Spinal cord (tissue), 9 donors: ENCODE measurements at regions not wholly inside any gene's neighbourhood (a gene's known extent, or its start where the extent isn't known, plus 50 kb on each side); places are given as distances from the start of the nearest gene placed in this dataset.
"Not testable (repeated sequence)": the region's sequence is repeated elsewhere in the genome, so short reads cannot be mapped to it uniquely, and the experiment has no call there.

ENCODE experiments used
- DNase-seq, 6 donors: peaks; one replicate each; pipeline versions ENCODE4 v3.0.0 to v3.0.0-alpha.2; 2013 to 2015; ENCODE audit warnings: low spot score in 6 of 6, low read depth in 4 of 6
- H3K27ac ChIP-seq: one replicate; pipeline ENCODE4 v1.5.1; 2013; ENCODE audit warnings: low read depth, low read length, control low read depth
- H3K27me3 ChIP-seq: one replicate; pipeline ENCODE4 v1.6.1; 2013; ENCODE audit warnings: low read length; ENCODE audit not compliant: control insufficient read depth, insufficient read depth
- H3K36me3 ChIP-seq: one replicate; pipeline ENCODE4 v1.6.1; 2013; ENCODE audit warnings: low read length; ENCODE audit not compliant: control insufficient read depth, insufficient read depth
- H3K4me1 ChIP-seq: one replicate; pipeline ENCODE4 v1.6.1; 2013; ENCODE audit warnings: low read length; ENCODE audit not compliant: control insufficient read depth, insufficient read depth
- H3K4me3 ChIP-seq: one replicate; pipeline ENCODE4 v1.5.1; 2013; ENCODE audit warnings: low read depth, low read length, control low read depth
- H3K9me3 ChIP-seq: one replicate; pipeline ENCODE4 v1.6.1; 2013; ENCODE audit warnings: low read length; ENCODE audit not compliant: control insufficient read depth, insufficient read depth
- WGBS: methylation state at CpG from one replicate; pipeline ENCODE4 v1.1.5; 2013; ENCODE audit warnings: missing lambda C conversion rate; ENCODE audit not compliant: insufficient coverage; 5-methylcytosine and 5-hydroxymethylcytosine counted together
- donor health status: healthy.

DNA sequence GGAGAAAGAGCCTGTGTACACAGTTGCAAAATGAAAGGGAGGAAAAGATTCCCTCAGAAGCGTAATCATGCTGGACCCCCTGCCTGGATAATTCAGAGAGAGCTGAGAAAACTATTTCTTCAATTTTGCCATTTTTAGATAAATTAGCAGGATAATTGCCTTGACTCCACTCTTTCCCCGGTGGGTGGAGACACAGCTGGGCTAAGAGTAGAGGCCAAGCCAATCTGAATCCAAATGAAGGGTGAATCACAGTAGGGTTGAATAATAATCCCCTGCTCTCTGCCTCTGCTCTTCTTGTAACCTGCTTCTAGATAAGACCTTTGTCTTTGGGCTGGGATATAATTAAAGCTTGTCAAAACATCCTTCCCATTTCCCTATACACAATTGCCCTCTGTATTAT is 150.1 kb downstream of the CAPZA3 start:
- Histone ChIP-seq H3K27ac (no peak overlapping the region), H3K4me1 (no peaks in the 10 kb centered on the region)
- WGBS, result 60% methylated on average over 1 of the region's 2 CpGs

GRCh38 chr12:18890621-18891020 is 152.7 kb downstream of the CAPZA3 start:
- not testable (repeated sequence) for H3K27me3 ChIP-seq, H3K27ac ChIP-seq, H3K36me3 ChIP-seq, H3K9me3 ChIP-seq, H3K4me1 ChIP-seq, DNase-seq, H3K4me3 ChIP-seq
- no CpG with 5 or more reads among the region's 3 CpGs for WGBS

More for the DNA sequence above, 150.1 kb downstream of the CAPZA3 start:
- DNase-seq, result peak in 2 of 6 donors; percentile 40 to 71
- Histone ChIP-seq H3K4me3 (no peak overlapping the region), H3K27me3 (no peaks in the 10 kb centered on the region), H3K36me3 (no peaks in the 10 kb centered on the region), H3K9me3 (no peaks in the 10 kb centered on the region)

- Histone ChIP-seq H3K4me1 (peaks cover 2% of the 10 kb centered on the region), H3K4me3 (no peak overlapping the region), H3K27me3 (no peaks in the 10 kb centered on the region), H3K36me3 (no peaks in the 10 kb centered on the region), H3K9me3 (no peaks in the 10 kb centered on the region), H3K27ac (no peak overlapping the region)
- no peak for DNase-seq
- WGBS, result 95% methylated on average over 9 of the region's 9 CpGs
Observed at GRCh38 chr12:18895540-18895939, 157.6 kb downstream of the CAPZA3 start.

DNA sequence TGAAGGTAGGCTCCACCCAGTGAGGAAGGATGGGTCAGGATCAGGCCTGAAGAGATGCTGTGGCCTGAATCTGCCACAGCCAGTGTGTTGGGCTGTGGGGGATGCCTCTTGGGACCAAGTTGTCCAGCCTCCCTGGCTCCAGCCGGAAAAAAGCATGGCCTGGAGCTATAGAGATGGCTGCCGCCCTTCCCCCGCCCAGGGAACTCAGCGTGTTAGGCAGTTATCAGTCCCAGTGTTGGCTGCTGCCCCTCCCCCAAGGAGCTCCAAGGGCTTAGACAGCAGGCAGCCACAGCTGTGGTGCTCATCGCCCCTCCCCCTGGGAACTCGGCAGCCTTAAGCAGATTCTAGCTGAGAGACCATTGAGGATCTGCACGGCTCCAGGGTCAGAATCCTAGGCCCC is 158.0 kb downstream of the CAPZA3 start:
- DNase-seq, result peak in 1 of 6 donors; percentile 15
- Histone ChIP-seq H3K36me3 (no peaks in the 10 kb centered on the region), H3K27ac (no peak overlapping the region), H3K9me3 (no peaks in the 10 kb centered on the region), H3K27me3 (no peaks in the 10 kb centered on the region), H3K4me3 (no peak overlapping the region), H3K4me1 (peaks cover 2% of the 10 kb centered on the region)
- 68% methylated on average over 7 of the region's 7 CpGs for WGBS

- Histone ChIP-seq H3K4me1 (peaks cover 2% of the 10 kb centered on the region), H3K36me3 (no peaks in the 10 kb centered on the region), H3K27ac (no peak overlapping the region), H3K4me3 (no peak overlapping the region), H3K27me3 (no peaks in the 10 kb centered on the region), H3K9me3 (no peaks in the 10 kb centered on the region)
- 83% methylated on average over 1 of the region's 5 CpGs for WGBS
- DNase-seq, result no peak
Observed at GRCh38 chr12:18897823-18898222, 159.9 kb downstream of the CAPZA3 start.

DNA sequence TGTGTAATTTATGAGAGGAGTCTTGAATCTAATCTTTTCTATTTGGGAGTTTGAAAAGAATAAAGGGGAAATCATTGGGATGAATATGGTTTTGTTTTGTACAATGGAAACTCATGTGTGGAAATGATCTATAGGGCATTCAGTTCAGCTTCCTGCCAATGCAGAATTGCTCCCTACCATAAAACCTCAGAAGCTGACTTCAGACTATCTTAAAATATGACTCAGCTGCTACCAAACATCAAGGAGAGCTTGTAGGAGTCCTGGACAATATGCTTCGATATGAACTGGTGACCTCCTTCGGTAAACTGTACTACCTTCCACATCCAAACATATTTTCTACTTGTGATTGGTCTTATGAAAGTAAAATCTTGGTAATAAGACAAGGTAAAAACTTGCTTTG is 160.6 kb downstream of the CAPZA3 start:
- WGBS, result no CpG with 5 or more reads among the region's 2 CpGs
- Histone ChIP-seq H3K4me3 (no peak overlapping the region), H3K4me1 (peaks cover 2% of the 10 kb centered on the region), H3K27me3 (no peaks in the 10 kb centered on the region), H3K27ac (no peak overlapping the region), H3K36me3 (no peaks in the 10 kb centered on the region), H3K9me3 (no peaks in the 10 kb centered on the region)
- DNase-seq, result no peak

DNA sequence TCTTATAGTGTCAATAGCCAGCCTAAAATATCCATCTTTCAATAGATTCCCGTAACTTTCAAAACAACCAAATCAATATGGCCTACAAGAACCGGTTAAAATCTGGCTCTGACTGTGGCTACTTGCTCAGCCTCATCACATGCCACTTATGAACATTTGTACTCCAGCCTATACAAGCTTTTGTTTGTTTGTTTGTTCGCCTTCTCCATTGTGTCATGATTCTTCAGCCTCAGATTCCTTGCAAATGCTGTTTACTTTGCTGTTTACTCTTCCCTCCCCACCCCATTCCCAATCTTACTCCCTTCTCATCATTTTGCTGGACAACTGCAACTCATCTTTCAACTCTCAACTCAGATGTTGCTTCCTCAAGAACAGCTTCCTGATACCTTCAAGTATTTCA is 161.2 kb downstream of the CAPZA3 start:
- 94% methylated on average over 3 of the region's 3 CpGs for WGBS
- no peak overlapping the region for H3K27ac ChIP-seq

DNA sequence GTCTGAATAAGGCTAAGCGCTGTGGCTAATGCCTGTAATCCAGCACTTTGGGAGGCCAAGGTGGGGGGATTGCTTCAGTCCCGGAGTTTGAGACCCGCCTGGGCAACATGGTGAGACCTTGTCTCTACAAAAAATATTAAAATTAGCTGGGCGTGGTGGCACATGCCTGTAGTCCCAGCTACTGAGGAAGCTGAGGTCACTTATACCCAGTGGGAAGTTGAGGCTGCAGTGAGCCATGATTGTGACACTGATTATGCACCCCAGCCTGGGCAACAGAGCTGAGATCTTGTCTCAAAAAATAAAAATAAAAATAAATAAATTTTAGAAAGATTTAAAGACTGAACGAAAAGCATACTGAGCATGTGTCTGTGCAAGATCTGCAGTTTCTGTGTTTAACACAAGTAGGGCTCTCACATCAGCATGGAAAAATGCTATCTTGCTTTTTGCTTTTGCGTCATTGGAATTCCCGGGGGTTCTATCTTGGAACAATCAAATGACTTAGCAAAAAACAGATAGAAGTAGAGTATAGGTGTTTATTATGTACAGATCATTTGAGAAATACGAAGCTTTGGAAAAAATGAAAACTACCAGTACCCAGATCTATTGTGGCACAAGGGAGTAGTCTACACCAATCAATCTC is 161.9 kb downstream of the CAPZA3 start:
- no peaks in the 10 kb centered on the region for H3K9me3 ChIP-seq
- no peak overlapping the region for H3K4me3 ChIP-seq
- H3K36me3 ChIP-seq, result no peaks in the 10 kb centered on the region
- H3K27ac ChIP-seq, result no peak overlapping the region
- H3K4me1 ChIP-seq, result peaks cover 2% of the 10 kb centered on the region
- 86% methylated on average over 5 of the region's 8 CpGs for WGBS
- H3K27me3 ChIP-seq, result no peaks in the 10 kb centered on the region
- DNase-seq, result no peak

More for the DNA sequence above, 161.2 kb downstream of the CAPZA3 start:
- H3K36me3 ChIP-seq, result no peaks in the 10 kb centered on the region
- peaks cover 2% of the 10 kb centered on the region for H3K4me1 ChIP-seq
- DNase-seq, result no peak
- H3K9me3 ChIP-seq, result no peaks in the 10 kb centered on the region
- no peak overlapping the region for H3K4me3 ChIP-seq
- no peaks in the 10 kb centered on the region for H3K27me3 ChIP-seq

DNA sequence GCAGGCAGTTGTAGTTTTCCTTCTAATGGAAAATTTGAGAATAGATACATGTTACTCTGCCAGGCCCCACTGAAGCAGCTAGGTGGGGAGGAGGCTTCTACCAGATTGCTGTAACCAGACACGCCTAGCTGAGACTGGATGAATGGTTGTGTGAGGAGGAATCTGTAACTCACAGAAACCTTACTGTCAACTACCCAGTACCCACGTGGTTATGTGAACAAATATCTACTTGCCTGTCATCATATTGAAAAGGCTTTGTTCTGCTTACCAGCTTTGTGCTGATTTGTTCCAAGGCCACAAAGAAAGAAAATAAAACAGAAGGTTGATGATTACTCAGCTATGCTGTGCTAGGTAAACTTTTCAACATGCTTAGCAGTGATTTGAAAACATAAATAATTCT is 167.2 kb downstream of the CAPZA3 start:
- H3K27ac ChIP-seq, result no peak overlapping the region
- H3K4me3 ChIP-seq, result no peak overlapping the region
- WGBS, result no CpG with 5 or more reads among the region's 2 CpGs

GRCh38 chr12:18906395-18906794 is 168.5 kb downstream of the CAPZA3 start:
- Histone ChIP-seq H3K4me3 (no peak overlapping the region), H3K27ac (no peak overlapping the region), H3K27me3 (no peaks in the 10 kb centered on the region), H3K9me3 (no peaks in the 10 kb centered on the region), H3K36me3 (no peaks in the 10 kb centered on the region), H3K4me1 (peaks cover 4% of the 10 kb centered on the region)
- no CpG with 5 or more reads among the region's 1 CpG for WGBS
- peak in 1 of 6 donors; percentile 40 for DNase-seq

More for the DNA sequence above, 167.2 kb downstream of the CAPZA3 start:
- Histone ChIP-seq H3K9me3 (no peaks in the 10 kb centered on the region), H3K4me1 (peaks cover 4% of the 10 kb centered on the region), H3K36me3 (no peaks in the 10 kb centered on the region), H3K27me3 (no peaks in the 10 kb centered on the region)
- DNase-seq, result no peak
